ENCODE measurements at regions not wholly inside any gene's neighbourhood (a gene's known extent, or its start where the extent isn't known, plus 50 kb on each side); places are given as distances from the start of the nearest gene placed in this dataset.

DNA sequence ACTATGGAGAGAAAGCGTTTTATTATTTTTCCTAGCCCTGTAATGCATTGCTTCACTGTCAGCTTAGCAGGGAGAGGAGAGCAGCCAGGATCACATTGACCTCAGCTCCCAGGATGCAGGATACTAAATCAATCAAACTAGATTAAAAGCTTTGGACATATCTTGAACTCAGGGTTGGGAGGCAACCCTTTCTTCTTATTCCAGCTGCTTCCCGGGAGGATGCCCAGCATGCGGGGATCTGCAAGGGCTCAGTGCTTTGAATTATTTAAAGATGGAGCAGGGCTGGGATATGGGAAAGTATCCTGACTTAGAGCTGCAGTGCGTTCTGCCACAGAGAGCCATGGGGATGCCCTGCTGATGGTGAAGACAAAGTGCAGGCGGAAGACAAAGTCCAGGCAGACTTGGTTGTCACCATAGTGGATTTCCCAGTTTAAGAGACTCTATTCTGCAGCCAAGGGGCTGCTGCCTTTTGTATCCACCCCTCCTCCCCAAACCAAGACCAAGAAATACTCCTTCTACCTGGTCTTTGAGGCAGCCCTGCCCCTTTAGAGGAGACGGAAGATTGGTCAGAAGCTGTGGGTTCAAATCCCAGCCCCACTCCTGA, 1035.0 kb downstream of the TBC1D22A start:
- CTCF ChIA-PET = interaction anchor here (0.6 kb wide), 1 partner anchor 381 kb away, joined by 4 read pairs; no protein-coding TSS in a partner anchor
- H3K4me3 ChIP-seq (ENCODE audit: low read depth, low read length) = no peak overlapping the region
- H3K36me3 ChIP-seq (ENCODE audit: control insufficient read depth in 2 of 2, insufficient read depth in 1 of 2, low read length in 2 of 2) = no peaks in the 10 kb centered on the region
- H3K27ac ChIP-seq (ENCODE audit: extremely low read depth, low read depth, low read length) = no peak overlapping the region
- POLR2A ChIA-PET = no interaction called here
- no peak for TF ChIP-seq SP3 (tag by site-specific recombination; IDR thresholded peaks at IDR 0.05)
- no peak for TF ChIP-seq KLF9 (tag by site-specific recombination; IDR thresholded peaks at IDR 0.05; ENCODE audit: low read depth)
- no peak for TF ChIP-seq ZNF404 (tag by site-specific recombination; IDR thresholded peaks at IDR 0.05)
- TF ChIP-seq ZBTB21 (tag by site-specific recombination; IDR thresholded peaks at IDR 0.05) = no peak
- TF ChIP-seq EGR2 (tag by site-specific recombination; IDR thresholded peaks at IDR 0.05; ENCODE audit: low read depth) = no peak
- TF ChIP-seq ZFP3 (tag by site-specific recombination; IDR thresholded peaks at IDR 0.05; ENCODE audit: low read depth) = no peak
- TF ChIP-seq ZNF423 (tag by site-specific recombination; IDR thresholded peaks at IDR 0.05) = no peak
- TF ChIP-seq GLI2 (tag by site-specific recombination; IDR thresholded peaks at IDR 0.05; ENCODE audit: borderline replicate concordance, low read depth) = no peak
- TF ChIP-seq, protein P1, sequence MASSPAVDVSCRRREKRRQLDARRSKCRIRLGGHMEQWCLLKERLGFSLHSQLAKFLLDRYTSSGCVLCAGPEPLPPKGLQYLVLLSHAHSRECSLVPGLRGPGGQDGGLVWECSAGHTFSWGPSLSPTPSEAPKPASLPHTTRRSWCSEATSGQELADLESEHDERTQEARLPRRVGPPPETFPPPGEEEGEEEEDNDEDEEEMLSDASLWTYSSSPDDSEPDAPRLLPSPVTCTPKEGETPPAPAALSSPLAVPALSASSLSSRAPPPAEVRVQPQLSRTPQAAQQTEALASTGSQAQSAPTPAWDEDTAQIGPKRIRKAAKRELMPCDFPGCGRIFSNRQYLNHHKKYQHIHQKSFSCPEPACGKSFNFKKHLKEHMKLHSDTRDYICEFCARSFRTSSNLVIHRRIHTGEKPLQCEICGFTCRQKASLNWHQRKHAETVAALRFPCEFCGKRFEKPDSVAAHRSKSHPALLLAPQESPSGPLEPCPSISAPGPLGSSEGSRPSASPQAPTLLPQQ (tag by site-specific recombination; IDR thresholded peaks at IDR 0.05) = no peak
- TF ChIP-seq, protein P2, sequence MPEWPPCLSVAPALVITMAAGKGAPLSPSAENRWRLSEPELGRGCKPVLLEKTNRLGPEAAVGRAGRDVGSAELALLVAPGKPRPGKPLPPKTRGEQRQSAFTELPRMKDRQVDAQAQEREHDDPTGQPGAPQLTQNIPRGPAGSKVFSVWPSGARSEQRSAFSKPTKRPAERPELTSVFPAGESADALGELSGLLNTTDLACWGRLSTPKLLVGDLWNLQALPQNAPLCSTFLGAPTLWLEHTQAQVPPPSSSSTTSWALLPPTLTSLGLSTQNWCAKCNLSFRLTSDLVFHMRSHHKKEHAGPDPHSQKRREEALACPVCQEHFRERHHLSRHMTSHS (tag by site-specific recombination; IDR thresholded peaks at IDR 0.05) = no peak
- no peak for TF ChIP-seq ZNF837 (tag by site-specific recombination; IDR thresholded peaks at IDR 0.05)
- TF ChIP-seq ZNF391 (tag by site-specific recombination; IDR thresholded peaks at IDR 0.05; ENCODE audit: borderline replicate concordance, low read depth) = no peak
- no peak for TF ChIP-seq ZNF202 (tag by site-specific recombination; IDR thresholded peaks at IDR 0.05; ENCODE audit: borderline replicate concordance)
- TF ChIP-seq ZNF510 (tag by site-specific recombination; IDR thresholded peaks at IDR 0.05; ENCODE audit: insufficient replicate concordance) = no peak
- TF ChIP-seq BCL11B (tag by site-specific recombination; IDR thresholded peaks at IDR 0.05; ENCODE audit: low read depth) = no peak
- TF ChIP-seq ZNF585B (tag by site-specific recombination; IDR thresholded peaks at IDR 0.05) = no peak
- TF ChIP-seq OVOL3 (tag by site-specific recombination; IDR thresholded peaks at IDR 0.05) = no peak
- H3K9me3 ChIP-seq (ENCODE audit: control insufficient read depth, insufficient read depth, low read depth, low read length) = no peaks in the 10 kb centered on the region
- no peaks in the 10 kb centered on the region for H3K4me1 ChIP-seq (ENCODE audit: control insufficient read depth, insufficient read depth, low read length)

DNA sequence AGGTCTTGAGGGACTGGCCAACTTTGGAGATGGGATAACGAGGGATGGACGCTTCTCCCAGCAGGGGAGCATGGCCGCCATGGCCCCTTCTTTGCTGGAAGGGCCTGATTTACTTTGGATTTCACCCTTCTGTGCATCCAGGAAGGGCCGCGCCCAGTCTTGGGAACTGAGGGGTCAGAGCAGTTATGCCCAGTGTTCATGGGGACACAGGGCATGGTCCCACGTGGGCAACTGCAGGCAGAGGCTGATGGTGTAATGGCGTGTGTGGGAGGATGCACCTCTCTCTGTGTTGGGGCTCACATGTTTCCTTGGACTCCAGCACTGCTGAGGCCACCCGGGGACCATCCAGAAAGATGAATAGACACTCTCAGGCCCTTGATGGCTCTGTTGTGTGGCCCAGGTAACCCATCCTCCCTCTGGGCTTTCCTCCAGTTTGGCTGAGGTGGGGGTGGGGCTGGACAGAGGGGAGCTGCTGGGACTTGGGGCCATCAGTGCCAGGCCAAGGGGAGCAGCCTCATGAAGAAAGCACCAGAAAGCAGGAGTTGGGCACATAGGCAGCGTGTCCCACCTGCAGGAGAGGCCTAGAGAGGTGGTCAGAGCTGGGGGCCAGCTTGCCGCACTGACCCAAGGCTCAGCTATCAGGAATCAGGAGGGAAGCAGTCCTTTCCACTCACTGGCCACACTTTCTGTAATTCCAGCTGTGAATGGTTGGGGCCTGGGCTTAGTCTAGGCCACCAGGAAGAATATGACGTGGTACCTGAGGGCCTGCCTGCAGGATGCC, 1033.9 kb downstream of the TBC1D22A start:
- H3K4me1 ChIP-seq (ENCODE audit: control insufficient read depth, insufficient read depth, low read length) = no peaks in the 10 kb centered on the region
- CTCF ChIA-PET = no interaction called here
- H3K27ac ChIP-seq (ENCODE audit: extremely low read depth, low read depth, low read length) = no peak overlapping the region
- H3K9me3 ChIP-seq (ENCODE audit: control insufficient read depth, insufficient read depth, low read depth, low read length) = no peaks in the 10 kb centered on the region
- H3K36me3 ChIP-seq (ENCODE audit: control insufficient read depth in 2 of 2, insufficient read depth in 1 of 2, low read length in 2 of 2) = no peaks in the 10 kb centered on the region
- POLR2A ChIA-PET = no interaction called here
- no peak overlapping the region for H3K4me3 ChIP-seq (ENCODE audit: low read depth, low read length)
- TF ChIP-seq ZBTB1 (tag by site-specific recombination; IDR thresholded peaks at IDR 0.05) = no peak
- TF ChIP-seq, protein P3, sequence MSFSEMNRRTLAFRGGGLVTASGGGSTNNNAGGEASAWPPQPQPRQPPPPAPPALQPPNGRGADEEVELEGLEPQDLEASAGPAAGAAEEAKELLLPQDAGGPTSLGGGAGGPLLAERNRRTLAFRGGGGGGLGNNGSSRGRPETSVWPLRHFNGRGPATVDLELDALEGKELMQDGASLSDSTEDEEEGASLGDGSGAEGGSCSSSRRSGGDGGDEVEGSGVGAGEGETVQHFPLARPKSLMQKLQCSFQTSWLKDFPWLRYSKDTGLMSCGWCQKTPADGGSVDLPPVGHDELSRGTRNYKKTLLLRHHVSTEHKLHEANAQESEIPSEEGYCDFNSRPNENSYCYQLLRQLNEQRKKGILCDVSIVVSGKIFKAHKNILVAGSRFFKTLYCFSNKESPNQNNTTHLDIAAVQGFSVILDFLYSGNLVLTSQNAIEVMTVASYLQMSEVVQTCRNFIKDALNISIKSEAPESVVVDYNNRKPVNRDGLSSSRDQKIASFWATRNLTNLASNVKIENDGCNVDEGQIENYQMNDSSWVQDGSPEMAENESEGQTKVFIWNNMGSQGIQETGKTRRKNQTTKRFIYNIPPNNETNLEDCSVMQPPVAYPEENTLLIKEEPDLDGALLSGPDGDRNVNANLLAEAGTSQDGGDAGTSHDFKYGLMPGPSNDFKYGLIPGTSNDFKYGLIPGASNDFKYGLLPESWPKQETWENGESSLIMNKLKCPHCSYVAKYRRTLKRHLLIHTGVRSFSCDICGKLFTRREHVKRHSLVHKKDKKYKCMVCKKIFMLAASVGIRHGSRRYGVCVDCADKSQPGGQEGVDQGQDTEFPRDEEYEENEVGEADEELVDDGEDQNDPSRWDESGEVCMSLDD (tag by site-specific recombination; IDR thresholded peaks at IDR 0.05) = no peak
- TF ChIP-seq ZNF510 (tag by site-specific recombination; IDR thresholded peaks at IDR 0.05; ENCODE audit: insufficient replicate concordance) = no peak
- TF ChIP-seq ZNF23 (tag by site-specific recombination; IDR thresholded peaks at IDR 0.05; ENCODE audit: borderline replicate concordance) = no peak
- TF ChIP-seq SP2 (tag by site-specific recombination; IDR thresholded peaks at IDR 0.05) = no peak
- TF ChIP-seq ZNF555 (tag by site-specific recombination; conservative IDR thresholded peaks at IDR 0.05) = no peak
- TF ChIP-seq, protein P4, sequence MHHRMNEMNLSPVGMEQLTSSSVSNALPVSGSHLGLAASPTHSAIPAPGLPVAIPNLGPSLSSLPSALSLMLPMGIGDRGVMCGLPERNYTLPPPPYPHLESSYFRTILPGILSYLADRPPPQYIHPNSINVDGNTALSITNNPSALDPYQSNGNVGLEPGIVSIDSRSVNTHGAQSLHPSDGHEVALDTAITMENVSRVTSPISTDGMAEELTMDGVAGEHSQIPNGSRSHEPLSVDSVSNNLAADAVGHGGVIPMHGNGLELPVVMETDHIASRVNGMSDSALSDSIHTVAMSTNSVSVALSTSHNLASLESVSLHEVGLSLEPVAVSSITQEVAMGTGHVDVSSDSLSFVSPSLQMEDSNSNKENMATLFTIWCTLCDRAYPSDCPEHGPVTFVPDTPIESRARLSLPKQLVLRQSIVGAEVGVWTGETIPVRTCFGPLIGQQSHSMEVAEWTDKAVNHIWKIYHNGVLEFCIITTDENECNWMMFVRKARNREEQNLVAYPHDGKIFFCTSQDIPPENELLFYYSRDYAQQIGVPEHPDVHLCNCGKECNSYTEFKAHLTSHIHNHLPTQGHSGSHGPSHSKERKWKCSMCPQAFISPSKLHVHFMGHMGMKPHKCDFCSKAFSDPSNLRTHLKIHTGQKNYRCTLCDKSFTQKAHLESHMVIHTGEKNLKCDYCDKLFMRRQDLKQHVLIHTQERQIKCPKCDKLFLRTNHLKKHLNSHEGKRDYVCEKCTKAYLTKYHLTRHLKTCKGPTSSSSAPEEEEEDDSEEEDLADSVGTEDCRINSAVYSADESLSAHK (tag by site-specific recombination; IDR thresholded peaks at IDR 0.05) = no peak
- no peak for TF ChIP-seq ZXDB (tag by site-specific recombination; IDR thresholded peaks at IDR 0.05)
- TF ChIP-seq ZNF274 (IDR thresholded peaks at IDR 0.05; ENCODE audit: low read length) = no peak
- TF ChIP-seq ZNF274 (tag by site-specific recombination; IDR thresholded peaks at IDR 0.05; ENCODE audit: borderline replicate concordance) = no peak
- no peak for TF ChIP-seq ZNF596 (tag by site-specific recombination; IDR thresholded peaks at IDR 0.05)
- no peak for TF ChIP-seq ZFP41 (tag by site-specific recombination; IDR thresholded peaks at IDR 0.05; ENCODE audit: borderline replicate concordance)
